Body of pancreas (tissue), 4 donors: ENCODE measurements at regions not wholly inside any gene's neighbourhood (a gene's known extent, or its start where the extent isn't known, plus 50 kb on each side); places are given as distances from the start of the nearest gene placed in this dataset.

ENCODE experiments used
- POLR2A ChIP-seq, 3 donors: fragments of 450-650 bp; IDR thresholded peaks; one replicate each; pipeline ENCODE4 v1.6.1; 2016; ENCODE audit warnings: antibody characterized with exemption in 3 of 3, mild to moderate bottlenecking in 2 of 3
- TF ChIP-seq, protein P1 (sequence below), 7 experiments: fragments of 450-650 bp in 4 of 7; fragments of 200-600 bp in 3 of 7; sonication (generic) in 3 of 7; IDR thresholded peaks; one replicate each; pipeline ENCODE4 v1.5.1; 2016 to 2019; ENCODE audit warnings: antibody characterized with exemption in 7 of 7

GRCh38 chr9:95389373-95389772 lies 71.9 kb upstream of the FANCC start:
- TF ChIP-seq, protein P1, sequence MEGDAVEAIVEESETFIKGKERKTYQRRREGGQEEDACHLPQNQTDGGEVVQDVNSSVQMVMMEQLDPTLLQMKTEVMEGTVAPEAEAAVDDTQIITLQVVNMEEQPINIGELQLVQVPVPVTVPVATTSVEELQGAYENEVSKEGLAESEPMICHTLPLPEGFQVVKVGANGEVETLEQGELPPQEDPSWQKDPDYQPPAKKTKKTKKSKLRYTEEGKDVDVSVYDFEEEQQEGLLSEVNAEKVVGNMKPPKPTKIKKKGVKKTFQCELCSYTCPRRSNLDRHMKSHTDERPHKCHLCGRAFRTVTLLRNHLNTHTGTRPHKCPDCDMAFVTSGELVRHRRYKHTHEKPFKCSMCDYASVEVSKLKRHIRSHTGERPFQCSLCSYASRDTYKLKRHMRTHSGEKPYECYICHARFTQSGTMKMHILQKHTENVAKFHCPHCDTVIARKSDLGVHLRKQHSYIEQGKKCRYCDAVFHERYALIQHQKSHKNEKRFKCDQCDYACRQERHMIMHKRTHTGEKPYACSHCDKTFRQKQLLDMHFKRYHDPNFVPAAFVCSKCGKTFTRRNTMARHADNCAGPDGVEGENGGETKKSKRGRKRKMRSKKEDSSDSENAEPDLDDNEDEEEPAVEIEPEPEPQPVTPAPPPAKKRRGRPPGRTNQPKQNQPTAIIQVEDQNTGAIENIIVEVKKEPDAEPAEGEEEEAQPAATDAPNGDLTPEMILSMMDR (IDR thresholded peaks at IDR 0.05) = no peak
- TF ChIP-seq POLR2A (IDR thresholded peaks at IDR 0.05) = no peak
